ENCODE measurements at regions not wholly inside any gene's neighbourhood (a gene's known extent, or its start where the extent isn't known, plus 50 kb on each side); places are given as distances from the start of the nearest gene placed in this dataset.

DNA sequence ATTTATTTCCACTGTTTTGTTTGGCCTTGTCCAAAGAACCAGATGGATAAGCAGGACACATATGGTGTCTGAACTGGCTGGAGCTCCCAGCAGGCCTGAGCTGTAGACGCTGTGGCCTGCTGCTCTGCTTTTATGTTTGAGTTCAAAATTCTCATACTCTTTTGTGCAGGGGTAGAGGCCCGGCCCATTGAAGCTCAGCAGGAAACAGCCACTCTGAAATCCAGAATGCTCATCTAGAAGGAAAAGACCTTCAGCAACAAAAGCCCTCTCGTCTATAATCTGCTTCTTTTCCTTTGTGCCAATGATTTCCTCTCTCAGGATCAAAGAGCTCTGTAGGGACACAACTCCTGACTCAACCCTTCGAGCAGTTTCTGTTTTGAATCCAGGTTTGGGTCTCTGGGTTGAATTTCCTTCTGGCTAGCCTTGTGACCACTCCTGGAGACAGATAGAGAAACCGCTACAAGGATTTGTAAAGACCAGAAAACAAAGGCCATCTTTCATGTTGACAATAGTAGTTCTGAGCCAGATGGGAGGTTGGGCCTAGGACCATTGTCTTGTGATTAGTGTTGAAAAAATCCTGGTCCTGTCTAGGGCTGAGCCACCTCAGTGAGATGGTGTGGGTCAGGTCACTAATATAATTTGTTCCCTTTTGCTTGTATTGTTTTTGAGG is 446.7 kb downstream of the BCKDHB start:
- no peak overlapping the region for H3K27ac Mint-ChIP-seq (ENCODE audit: low read depth)
- H3K4me1 Mint-ChIP-seq, result no peaks in the 10 kb centered on the region
- no peaks in the 10 kb centered on the region for H3K36me3 Mint-ChIP-seq (ENCODE audit: insufficient read depth)
- ATAC-seq (replicated peaks; ENCODE audit: extremely low read depth, poor library complexity, severe bottlenecking) (no peak), DNase-seq (ENCODE audit: low spot score in 2 of 2) (no peak)
- no peaks in the 10 kb centered on the region for H3K9me3 Mint-ChIP-seq
- H3K27me3 Mint-ChIP-seq, result no peaks in the 10 kb centered on the region
- no peak overlapping the region for H3K4me3 Mint-ChIP-seq

DNA sequence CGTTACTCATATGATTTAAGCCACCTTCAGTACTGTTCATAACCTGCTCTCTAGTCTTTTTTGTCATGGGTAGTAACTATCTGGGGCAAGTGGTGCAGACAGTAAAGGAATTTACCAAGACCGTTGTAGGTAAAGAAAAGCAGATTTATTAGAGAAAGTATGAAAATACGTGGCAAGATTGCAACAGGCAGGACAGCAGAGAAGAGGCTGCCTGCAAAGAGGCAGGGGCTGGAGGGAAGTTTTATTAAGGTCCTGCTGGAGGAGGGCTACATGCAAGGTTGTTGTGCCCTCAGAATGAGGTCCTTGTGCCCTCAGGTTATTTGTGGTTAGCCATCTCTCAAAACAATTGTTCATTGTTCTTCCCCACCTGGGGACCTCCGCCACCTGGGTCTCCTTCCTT is 444.3 kb downstream of the BCKDHB start:
- no peak overlapping the region for H3K4me3 Mint-ChIP-seq
- H3K27me3 Mint-ChIP-seq, result no peaks in the 10 kb centered on the region
- no peaks in the 10 kb centered on the region for H3K36me3 Mint-ChIP-seq (ENCODE audit: insufficient read depth)
- H3K4me1 Mint-ChIP-seq, result no peaks in the 10 kb centered on the region
- no peak overlapping the region for H3K27ac Mint-ChIP-seq (ENCODE audit: low read depth)
- DNase-seq (ENCODE audit: low spot score in 2 of 2), result no peak
- peaks cover 5% of the 10 kb centered on the region for H3K9me3 Mint-ChIP-seq
- no peak for ATAC-seq (replicated peaks; ENCODE audit: extremely low read depth, poor library complexity, severe bottlenecking)

DNA sequence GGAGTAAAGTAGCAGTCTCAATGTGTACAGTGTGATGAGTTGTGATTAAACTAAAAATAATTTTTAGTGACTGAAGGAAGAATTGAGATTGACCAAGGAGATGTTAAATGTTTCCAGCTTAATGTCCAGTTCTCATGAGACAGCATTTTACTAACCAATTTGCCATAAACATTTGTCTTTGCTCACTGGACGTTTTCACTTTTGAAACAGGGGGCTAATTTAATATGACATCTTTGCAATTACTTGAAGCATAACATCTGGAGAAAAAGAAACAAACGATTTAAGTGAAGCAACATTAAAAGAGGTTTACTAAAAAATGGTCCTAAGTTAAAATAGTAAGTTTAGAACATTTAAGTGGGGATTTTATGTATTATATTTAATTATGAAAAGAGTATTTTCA is 443.8 kb downstream of the BCKDHB start:
- H3K27me3 Mint-ChIP-seq, result no peaks in the 10 kb centered on the region
- H3K9me3 Mint-ChIP-seq, result peaks cover 5% of the 10 kb centered on the region
- ATAC-seq (replicated peaks; ENCODE audit: extremely low read depth, poor library complexity, severe bottlenecking), result no peak
- H3K27ac Mint-ChIP-seq (ENCODE audit: low read depth), result no peak overlapping the region
- DNase-seq (ENCODE audit: low spot score in 2 of 2), result no peak
- no peaks in the 10 kb centered on the region for H3K4me1 Mint-ChIP-seq
- H3K36me3 Mint-ChIP-seq (ENCODE audit: insufficient read depth), result no peaks in the 10 kb centered on the region
- no peak overlapping the region for H3K4me3 Mint-ChIP-seq

- H3K36me3 Mint-ChIP-seq (ENCODE audit: insufficient read depth), result no peaks in the 10 kb centered on the region
- ATAC-seq (replicated peaks; ENCODE audit: extremely low read depth, poor library complexity, severe bottlenecking) (no peak), DNase-seq (ENCODE audit: low spot score in 2 of 2) (no peak)
- no peaks in the 10 kb centered on the region for H3K4me1 Mint-ChIP-seq
- H3K4me3 Mint-ChIP-seq, result no peak overlapping the region
- H3K27ac Mint-ChIP-seq (ENCODE audit: low read depth), result no peak overlapping the region
- H3K9me3 Mint-ChIP-seq, result peaks cover 5% of the 10 kb centered on the region
- H3K27me3 Mint-ChIP-seq, result no peaks in the 10 kb centered on the region
Observed at GRCh38 chr6:80548532-80548931, 442.1 kb downstream of the BCKDHB start.

DNA sequence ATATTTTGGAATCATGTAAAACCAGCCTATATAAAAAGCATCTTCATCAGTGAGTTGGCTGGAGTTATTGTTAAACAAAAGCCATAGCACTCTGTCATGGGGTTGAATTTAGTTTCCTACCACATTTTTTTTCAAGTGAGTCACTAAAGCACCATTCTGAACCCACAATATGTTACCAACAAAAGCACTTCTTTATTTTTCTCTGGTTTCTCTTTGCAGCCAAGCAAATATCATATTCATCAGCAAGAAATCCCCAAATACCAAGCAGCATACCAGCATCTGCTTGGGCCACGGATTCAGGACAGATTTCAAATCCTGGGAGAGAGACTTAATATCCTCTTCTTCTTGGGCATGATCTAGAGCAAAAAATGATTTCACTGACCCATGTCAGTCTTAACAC is 441.4 kb downstream of the BCKDHB start:
- H3K27me3 Mint-ChIP-seq, result no peaks in the 10 kb centered on the region

GRCh38 chr6:80544976-80545722 is 438.7 kb downstream of the BCKDHB start:
- DNase-seq (ENCODE audit: low spot score in 2 of 2) (no peak), ATAC-seq (replicated peaks; ENCODE audit: extremely low read depth, poor library complexity, severe bottlenecking) (no peak)
- H3K9me3 Mint-ChIP-seq, result peaks cover 16% of the 10 kb centered on the region
- no peak overlapping the region for H3K4me3 Mint-ChIP-seq
- H3K4me1 Mint-ChIP-seq, result no peaks in the 10 kb centered on the region
- no peak overlapping the region for H3K27ac Mint-ChIP-seq (ENCODE audit: low read depth)
- H3K36me3 Mint-ChIP-seq (ENCODE audit: insufficient read depth), result no peaks in the 10 kb centered on the region
- H3K27me3 Mint-ChIP-seq, result peaks cover 3% of the 10 kb centered on the region

More for the DNA sequence above, 441.4 kb downstream of the BCKDHB start:
- ATAC-seq (replicated peaks; ENCODE audit: extremely low read depth, poor library complexity, severe bottlenecking) (no peak), DNase-seq (ENCODE audit: low spot score in 2 of 2) (no peak)
- H3K27ac Mint-ChIP-seq (ENCODE audit: low read depth), result no peak overlapping the region
- no peaks in the 10 kb centered on the region for H3K4me1 Mint-ChIP-seq
- no peak overlapping the region for H3K4me3 Mint-ChIP-seq
- H3K36me3 Mint-ChIP-seq (ENCODE audit: insufficient read depth), result no peaks in the 10 kb centered on the region
- H3K9me3 Mint-ChIP-seq, result peaks cover 5% of the 10 kb centered on the region

DNA sequence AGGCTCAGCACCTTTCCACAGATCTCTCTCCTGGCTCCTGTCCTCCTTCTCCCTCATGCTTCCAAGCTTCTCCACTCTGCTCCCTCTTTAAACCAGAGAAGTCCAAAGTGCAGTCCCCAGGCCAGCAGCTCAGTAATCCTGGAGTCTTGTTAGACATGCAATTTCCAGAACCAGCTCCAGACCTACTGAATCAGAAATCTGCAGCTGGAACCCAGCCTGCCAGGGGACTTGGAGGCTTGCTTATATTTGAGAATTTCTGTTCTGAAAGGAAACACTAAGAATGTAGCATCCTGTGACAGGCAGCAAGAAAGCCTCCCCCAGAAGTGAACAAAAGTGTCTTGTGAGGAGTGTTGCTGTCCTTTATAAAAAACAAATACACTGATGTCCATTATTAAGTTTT is 438.1 kb downstream of the BCKDHB start:
- no peak overlapping the region for H3K27ac Mint-ChIP-seq (ENCODE audit: low read depth)
- no peaks in the 10 kb centered on the region for H3K4me1 Mint-ChIP-seq

DNA sequence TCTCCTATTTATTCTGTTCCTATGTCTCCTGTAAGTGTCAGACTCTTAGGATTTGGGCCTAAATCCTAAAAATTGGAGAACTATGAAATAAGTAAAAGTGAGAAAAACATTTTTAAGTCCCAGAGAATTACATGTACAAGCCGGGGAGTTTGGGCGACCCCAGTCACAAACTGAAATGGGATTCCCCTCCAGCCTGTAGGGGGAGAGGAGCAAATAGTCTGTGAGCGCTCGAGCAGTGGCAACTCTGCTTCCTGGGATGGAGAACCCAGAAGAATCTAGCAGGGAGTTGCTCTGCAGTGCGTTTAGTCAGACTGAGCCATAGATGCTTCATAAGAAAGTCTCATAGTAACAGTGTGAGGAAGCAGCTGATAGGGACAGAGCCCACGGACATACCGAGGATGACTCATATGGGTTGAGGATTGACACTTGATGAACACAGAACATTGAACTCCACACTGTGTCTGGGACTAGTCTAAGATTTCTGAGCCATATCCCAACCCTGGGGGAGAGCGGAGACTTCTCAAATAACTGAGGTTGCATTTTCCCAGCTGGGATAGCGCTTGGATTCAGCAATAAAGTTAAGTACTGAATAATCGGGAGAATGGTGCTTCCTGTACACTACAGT is 437.2 kb downstream of the BCKDHB start:
- DNase-seq (ENCODE audit: low spot score in 2 of 2) (no peak), ATAC-seq (replicated peaks; ENCODE audit: extremely low read depth, poor library complexity, severe bottlenecking) (no peak)
- Mint-ChIP-seq H3K27me3 (peaks cover 9% of the 10 kb centered on the region), H3K27ac (ENCODE audit: low read depth) (no peak overlapping the region), H3K9me3 (peaks cover 18% of the 10 kb centered on the region), H3K4me3 (no peak overlapping the region), H3K4me1 (no peaks in the 10 kb centered on the region), H3K36me3 (ENCODE audit: insufficient read depth) (no peaks in the 10 kb centered on the region)

More for the DNA sequence above, 438.1 kb downstream of the BCKDHB start:
- DNase-seq (ENCODE audit: low spot score in 2 of 2) (no peak), ATAC-seq (replicated peaks; ENCODE audit: extremely low read depth, poor library complexity, severe bottlenecking) (no peak)
- H3K4me3 Mint-ChIP-seq, result no peak overlapping the region
- H3K27me3 Mint-ChIP-seq, result peaks cover 9% of the 10 kb centered on the region
- H3K36me3 Mint-ChIP-seq (ENCODE audit: insufficient read depth), result no peaks in the 10 kb centered on the region
- H3K9me3 Mint-ChIP-seq, result peaks cover 18% of the 10 kb centered on the region

- H3K4me3 Mint-ChIP-seq, result no peak overlapping the region
- no peaks in the 10 kb centered on the region for H3K4me1 Mint-ChIP-seq
- H3K27ac Mint-ChIP-seq (ENCODE audit: low read depth), result no peak overlapping the region
- H3K27me3 Mint-ChIP-seq, result peaks cover 9% of the 10 kb centered on the region
- ATAC-seq (replicated peaks; ENCODE audit: extremely low read depth, poor library complexity, severe bottlenecking) (no peak), DNase-seq (ENCODE audit: low spot score in 2 of 2) (no peak)
- peaks cover 18% of the 10 kb centered on the region for H3K9me3 Mint-ChIP-seq
- no peaks in the 10 kb centered on the region for H3K36me3 Mint-ChIP-seq (ENCODE audit: insufficient read depth)
Observed at GRCh38 chr6:80543151-80543550, 436.7 kb downstream of the BCKDHB start.

- Mint-ChIP-seq H3K4me3 (no peak overlapping the region), H3K36me3 (ENCODE audit: insufficient read depth) (no peaks in the 10 kb centered on the region), H3K4me1 (no peaks in the 10 kb centered on the region), H3K27me3 (peaks cover 9% of the 10 kb centered on the region), H3K27ac (ENCODE audit: low read depth) (no peak overlapping the region), H3K9me3 (peaks cover 22% of the 10 kb centered on the region)
- DNase-seq (ENCODE audit: low spot score in 2 of 2) (no peak), ATAC-seq (replicated peaks; ENCODE audit: extremely low read depth, poor library complexity, severe bottlenecking) (no peak)
Observed at GRCh38 chr6:80541886-80542285, 435.4 kb downstream of the BCKDHB start.

DNA sequence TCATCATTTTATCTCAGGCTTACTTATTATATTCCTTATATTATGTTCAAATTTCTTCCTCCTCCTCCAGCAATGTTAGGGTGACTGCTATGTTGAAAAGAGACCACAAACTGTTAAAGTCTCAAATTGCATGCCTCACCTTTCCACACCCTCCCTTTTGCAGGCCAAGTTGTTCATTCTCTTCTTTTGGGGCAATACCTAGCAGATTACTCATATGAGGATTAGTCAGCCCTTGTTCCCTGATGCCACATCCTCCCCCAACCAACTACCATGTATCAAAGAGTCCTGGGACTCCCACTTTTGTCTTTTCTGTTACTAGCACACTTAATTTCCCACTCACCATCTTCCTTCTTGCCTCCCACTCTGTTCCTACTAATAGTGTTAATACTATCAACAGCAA is 434.7 kb downstream of the BCKDHB start:
- Mint-ChIP-seq H3K36me3 (ENCODE audit: insufficient read depth) (no peaks in the 10 kb centered on the region), H3K27ac (ENCODE audit: low read depth) (no peak overlapping the region), H3K4me1 (no peaks in the 10 kb centered on the region), H3K27me3 (peaks cover 9% of the 10 kb centered on the region), H3K4me3 (no peak overlapping the region), H3K9me3 (peaks cover 18% of the 10 kb centered on the region)
- ATAC-seq (replicated peaks; ENCODE audit: extremely low read depth, poor library complexity, severe bottlenecking), result no peak
- DNase-seq (ENCODE audit: low spot score in 2 of 2), result no peak

DNA sequence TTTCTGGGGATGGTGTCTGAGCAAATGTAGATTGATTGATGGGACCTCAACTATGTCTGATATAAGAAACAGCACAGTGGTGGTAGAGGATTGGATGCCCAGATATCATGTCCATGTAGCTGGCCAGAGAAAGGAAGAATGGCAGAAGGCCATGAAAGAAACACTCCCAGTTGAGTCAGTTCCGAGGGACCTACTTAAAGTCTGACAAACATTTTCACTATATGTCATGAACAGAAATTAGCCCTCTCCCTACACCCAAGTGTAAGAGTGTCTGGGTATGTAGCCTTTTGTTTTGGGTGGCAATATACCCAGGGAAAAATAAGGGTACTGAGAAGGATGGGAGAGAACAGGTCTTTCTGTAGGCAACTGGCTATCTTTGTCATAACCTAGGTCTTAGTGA is 434.2 kb downstream of the BCKDHB start:
- no peak overlapping the region for H3K27ac Mint-ChIP-seq (ENCODE audit: low read depth)
- no peaks in the 10 kb centered on the region for H3K36me3 Mint-ChIP-seq (ENCODE audit: insufficient read depth)
- peaks cover 18% of the 10 kb centered on the region for H3K9me3 Mint-ChIP-seq
- no peak for ATAC-seq (replicated peaks; ENCODE audit: extremely low read depth, poor library complexity, severe bottlenecking)
- no peak overlapping the region for H3K4me3 Mint-ChIP-seq
- peaks cover 9% of the 10 kb centered on the region for H3K27me3 Mint-ChIP-seq
- no peak for DNase-seq (ENCODE audit: low spot score in 2 of 2)
- H3K4me1 Mint-ChIP-seq, result no peaks in the 10 kb centered on the region

All from central memory CD8-positive, alpha-beta T cell (primary cell).